GM04503 (cell line): ENCODE measurements at regions not wholly inside any gene's neighbourhood (a gene's known extent, or its start where the extent isn't known, plus 50 kb on each side); places are given as distances from the start of the nearest gene placed in this dataset.

Experiments used
- DNase-seq: peaks from one replicate; pipeline ENCODE4 v3.0.0-alpha.2; 2012; ENCODE audit warnings: low read depth

DNA sequence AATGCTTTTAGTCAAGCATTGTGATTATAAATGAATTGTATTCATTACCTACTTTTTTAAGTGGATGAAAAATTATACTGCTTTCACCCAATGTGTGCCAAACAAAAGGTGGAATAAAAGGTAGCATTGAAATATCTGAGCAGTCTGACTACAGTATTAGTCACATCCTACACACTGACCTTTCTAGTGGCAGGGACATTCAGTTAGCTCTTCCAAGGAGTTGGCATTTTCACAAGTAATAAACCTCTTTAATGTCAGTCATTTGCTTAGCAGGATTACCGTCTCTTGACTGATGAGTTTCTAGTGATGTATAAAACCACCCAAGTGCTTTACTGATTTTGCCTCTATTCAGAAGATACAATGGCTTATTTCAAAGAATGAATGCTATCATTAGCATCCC lies 687.9 kb downstream of the ARAP2 start:
- no peak for DNase-seq

DNA sequence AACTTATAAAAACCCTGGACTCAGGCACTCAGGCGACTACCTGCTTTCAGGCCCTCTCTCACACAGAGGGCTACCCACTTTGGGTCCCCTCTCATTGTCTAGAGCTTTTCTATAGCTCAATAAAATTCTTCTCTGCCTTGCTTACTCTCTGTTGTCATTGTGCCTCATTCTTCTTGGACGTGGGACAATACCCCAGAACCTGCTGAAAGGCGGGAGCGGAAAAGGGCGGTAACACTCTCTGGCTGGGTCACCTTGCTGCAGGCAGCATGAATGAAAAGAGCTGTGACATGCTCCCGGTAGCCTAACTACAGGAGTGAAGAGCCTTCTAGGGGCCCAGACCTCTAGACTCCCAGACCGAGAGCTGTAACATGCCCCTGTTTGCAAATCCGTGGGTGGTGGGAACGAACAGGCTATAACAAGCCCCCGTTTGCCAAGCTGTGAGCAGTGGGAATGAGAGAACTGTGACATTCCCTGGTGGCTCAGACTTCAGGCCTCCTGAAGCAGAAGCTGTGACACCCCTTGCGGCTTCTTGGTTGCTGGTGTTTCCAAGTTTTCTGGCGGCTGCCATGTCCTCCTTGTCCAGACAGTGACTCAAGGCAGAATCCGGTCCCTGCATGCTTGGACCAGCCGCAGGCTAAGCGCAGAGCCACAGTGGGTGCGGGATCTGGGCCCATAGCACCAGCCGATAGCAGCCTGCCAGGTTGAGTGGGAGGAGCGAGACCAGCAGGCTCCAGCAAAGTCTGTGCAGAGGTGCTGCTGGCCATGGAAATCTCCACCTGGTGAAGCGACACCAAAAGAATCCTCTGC lies 684.6 kb downstream of the ARAP2 start:
- DNase-seq: no peak

DNA sequence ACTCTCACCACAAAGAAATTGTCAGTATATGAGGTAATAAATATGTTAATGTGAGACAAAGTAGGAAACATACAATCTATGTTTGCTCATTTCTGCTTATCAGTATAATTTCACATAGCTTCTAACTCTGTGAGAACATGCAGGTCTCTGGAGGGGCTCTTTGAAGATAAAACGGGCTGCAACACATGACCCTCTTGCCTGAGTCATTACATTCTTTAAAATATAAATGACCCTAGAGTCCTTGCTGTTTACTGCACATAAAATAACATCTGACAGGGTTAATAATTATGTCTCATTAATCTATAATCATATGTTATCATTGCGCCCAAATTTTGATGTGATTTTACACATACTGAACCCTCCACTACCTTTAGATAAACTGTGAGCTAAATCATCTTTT lies 681.5 kb downstream of the ARAP2 start:
- DNase-seq: no peak

DNA sequence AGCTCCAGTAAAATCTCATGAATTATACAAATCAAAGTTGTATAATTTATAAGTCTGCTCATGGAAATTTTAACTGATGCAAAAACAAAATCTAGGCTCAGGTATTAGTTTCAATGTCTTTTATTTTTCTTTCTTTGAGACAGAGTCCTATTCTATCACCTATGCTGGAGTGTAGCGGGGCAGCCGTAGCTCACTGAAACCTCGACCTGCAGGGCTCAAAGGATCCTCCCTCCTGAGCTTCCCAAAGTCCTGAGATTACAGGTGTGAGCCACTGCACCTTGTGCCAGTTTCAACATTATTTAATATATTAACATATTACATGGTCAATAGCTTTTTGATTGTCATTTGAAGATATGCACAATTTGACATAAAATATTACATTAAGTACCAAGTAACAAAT lies 678.7 kb downstream of the ARAP2 start:
- DNase-seq: no peak

DNA sequence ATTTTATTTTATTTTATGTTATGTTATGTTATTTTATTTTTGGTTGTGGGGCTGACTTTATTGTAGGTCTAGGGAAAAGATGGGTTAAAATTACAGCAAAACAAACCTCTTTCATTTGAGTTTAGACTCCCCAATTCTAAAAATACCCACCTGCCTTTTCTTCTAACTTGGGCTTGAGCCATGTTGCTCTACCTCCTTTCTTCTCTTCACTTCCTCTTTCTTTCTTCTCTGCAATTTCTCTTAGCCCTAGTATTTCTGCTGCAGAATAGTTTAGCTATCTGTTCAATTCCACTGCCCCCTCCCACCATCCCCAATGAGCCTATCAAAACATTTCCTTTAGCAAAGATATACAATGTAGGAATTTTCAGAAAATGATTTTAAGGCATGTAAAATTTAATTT lies 653.3 kb downstream of the ARAP2 start:
- DNase-seq: no peak

DNA sequence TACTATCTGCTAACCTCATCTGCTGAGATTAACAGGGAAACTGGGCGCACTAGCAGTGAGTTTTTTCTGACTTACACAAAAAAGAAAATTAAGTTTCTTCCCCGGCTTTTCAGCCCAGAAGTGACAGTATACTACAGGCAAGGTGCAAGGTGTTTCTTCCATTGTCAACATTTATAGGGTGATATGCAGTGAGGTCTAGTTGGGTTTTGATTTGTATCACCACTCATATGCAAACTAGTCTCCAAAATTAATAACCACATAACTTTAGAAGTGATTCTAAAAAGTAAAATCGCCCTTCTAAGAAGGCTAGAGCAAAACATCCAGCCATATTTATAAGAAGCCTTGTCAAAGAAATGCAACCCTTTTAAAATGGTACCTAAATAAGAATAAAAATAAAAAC lies 640.1 kb downstream of the ARAP2 start:
- DNase-seq: no peak

DNA sequence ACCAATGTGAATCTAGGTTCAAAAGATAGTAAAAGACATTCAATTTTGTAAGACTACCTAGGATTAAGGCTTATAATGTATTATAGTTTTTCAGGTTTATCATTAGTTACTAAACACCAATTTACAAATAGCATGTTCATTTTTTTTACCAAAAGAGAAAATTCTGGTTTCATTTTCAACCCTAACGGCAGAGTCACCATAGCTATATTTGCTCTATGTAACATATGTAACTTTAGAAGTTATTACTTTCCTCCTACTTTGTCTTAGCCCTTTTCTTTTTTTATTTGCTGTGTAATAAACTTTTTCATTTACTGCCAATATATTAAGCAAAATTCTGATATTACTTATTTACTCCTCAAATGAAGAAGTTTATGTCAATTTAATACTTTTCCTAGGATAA lies 639.6 kb downstream of the ARAP2 start:
- DNase-seq: no peak

DNA sequence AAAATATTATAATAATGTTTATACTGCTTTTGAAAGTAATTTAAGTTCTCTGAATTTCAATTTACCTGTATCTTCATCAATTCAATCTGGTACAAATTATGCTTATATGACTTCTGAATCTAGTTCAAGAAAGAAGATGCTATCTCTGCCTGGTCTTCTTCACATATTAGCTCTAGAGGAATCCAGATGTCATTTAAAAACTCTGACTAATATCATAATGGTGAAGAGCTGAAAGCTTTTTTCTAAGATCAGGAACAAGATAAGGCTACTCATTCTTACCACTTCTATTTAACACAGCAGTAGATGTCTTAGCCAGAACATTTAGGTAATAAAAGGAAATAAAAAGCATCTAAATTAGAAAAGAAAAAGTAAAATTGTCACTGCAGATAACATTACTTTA lies 636.1 kb downstream of the ARAP2 start:
- no peak for DNase-seq

DNA sequence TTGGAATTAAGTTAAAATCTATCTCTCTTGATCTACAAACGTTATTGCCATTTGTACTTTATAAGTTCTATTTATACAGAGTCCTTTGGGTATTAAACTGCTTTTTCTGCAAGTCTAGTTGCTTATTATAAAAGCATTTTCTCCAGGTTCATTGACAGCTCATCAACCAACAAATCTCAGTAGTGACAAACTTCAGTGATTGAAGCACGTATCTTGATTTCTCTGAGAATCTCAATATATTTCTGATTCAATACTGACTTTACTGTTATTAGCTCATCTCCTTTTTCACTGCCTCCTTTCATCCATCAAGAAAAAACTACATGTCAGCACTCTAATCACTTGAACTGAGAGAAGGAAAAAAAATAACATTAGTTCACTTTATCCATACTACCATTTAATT lies 630.2 kb downstream of the ARAP2 start:
- DNase-seq: no peak

DNA sequence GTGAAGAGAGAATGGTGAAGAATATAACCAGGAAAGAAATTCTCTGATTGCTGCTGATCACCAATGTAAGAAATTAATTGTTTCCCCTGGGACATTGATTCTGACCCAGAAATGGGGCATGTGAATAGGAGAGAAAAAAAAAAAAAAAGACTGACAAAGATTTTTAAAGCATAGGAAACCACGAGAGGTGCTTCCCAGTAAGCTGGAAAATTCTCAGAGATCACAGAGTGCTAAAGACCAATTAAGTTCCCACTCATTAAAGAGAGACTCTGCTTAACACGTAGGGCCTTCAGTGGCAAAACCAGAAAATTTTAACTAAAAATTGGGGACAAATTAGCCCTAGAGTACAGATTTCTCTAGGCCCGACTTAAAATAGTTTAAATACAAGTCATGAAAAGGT lies 604.4 kb downstream of the ARAP2 start:
- DNase-seq: no peak

DNA sequence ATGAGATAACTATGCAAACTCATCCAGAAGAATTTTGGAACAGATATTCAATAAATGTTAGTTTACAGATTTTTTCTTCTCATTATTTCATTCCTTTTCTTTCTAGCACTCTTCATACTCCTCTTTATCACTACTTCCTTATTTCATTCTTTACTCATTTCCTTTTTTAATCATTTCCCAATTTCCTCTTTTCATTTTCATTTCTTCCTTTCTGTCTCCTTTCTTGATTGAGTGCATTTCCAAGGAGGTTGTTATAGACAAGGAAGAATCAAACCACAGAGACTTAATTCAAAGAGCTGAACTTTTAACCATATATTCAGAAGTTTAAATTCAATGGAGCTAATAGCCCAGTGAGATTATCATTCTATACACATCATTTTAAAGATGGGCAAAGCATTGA lies 600.7 kb downstream of the ARAP2 start:
- no peak for DNase-seq

DNA sequence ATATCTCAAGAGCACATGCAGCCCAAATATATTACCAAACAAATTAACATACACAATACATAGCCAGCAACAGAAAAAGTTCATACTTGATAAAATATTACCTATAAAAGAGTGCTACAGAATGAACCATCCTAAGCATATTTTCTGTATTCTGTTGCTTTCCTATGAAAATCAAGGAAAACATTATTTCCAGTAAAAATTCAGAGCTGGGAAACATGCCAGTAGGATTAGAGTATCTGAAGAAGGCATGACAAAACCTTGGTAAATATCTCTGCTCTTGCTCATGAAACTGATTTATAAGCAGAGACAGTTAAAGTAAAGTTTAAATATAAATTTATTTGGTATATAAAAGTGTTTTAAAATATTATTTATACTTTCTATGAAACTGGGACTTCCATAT lies 599.7 kb downstream of the ARAP2 start:
- no peak for DNase-seq

DNA sequence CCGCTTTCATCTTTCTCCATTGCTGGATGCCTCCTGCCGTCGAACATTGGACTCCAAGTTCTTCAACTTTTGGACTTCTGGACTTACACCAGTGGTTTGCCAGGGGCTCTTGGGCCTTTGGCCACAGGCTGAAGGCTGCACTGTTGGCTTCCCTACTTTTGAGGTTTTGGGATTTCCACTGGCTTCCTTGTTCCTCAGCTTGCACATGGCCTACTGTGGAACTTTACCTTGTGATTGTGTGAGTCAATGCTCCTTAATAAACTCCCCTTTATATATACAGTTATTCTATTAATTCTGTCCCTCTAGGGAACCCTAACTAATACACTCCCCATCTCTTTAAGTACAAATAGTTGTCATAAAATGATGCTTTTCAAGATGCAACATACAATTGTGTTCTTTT lies 595.3 kb downstream of the ARAP2 start:
- no peak for DNase-seq

DNA sequence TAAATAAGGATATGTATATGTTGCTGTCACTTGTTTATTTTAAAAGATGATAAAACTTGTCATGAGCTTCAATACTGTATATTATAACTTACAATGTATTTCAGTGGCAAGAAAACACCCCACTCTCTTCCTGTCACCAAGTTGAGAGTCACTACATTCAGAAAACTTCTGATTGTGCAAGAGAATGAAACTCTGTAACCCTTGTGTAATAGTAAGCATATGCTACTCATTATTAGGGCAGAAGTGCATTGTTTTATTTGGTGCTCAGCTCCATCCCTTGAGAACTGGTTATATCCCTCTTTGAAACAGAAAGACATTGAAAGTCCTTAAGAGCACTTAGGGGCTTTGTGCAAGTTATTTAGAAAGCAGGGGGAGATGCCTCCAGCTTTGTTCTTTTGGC lies 594.5 kb downstream of the ARAP2 start:
- no peak for DNase-seq

DNA sequence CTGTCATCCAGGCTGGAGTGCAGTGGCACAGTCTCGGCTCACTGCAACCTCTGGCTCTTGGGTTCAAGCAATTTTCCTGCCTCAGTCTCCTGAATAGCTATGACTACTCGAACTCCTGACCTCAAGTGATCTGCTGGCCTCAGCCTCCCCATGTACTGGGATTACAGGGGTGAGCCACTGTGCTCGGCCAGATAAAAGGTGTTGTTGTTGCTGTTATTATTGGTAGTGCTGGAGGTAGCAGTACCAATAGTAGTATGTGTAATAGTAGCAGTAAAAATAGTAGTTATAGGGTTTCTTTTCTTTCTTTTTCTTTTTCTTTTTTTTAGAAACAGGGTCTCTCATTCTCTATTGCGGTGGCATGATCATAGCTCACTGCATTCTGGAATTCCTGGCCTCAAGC lies 592.1 kb downstream of the ARAP2 start:
- no peak for DNase-seq

DNA sequence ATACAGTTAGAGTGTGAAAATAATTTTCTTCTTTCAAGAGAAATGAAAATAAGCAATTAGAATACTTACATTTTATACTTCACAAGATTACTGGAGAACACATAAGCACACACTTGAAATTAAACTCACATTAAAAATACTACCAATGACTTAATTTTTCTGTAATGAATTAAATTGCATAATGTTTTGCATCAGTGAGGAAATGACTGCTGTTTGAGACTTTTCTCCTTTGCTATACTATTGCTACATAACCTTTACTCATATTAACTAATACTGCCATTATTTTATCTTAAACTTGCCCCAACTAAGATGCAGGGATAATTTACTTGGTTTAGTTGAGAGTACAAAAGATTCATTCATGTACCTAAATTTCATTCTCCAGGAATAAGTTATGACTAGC lies 590.9 kb downstream of the ARAP2 start:
- DNase-seq: no peak

DNA sequence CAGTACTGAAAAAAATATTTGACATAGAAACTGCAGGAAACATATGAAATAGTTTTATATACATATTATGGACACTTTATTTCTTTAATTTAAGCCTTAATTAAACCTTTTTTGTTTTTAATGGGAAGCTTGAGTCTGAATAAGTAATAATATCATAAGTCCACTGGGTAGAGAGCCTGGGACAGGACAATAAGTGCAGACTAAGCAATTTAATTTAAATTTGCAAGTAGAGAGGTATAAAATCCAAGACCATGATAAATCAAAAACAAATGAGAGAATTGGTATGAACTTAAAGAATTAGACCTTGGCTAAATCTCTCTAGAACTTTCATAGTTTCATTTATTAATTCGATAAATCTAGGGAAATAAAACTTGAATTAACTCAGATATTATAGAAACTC lies 571.2 kb downstream of the ARAP2 start:
- DNase-seq: no peak

DNA sequence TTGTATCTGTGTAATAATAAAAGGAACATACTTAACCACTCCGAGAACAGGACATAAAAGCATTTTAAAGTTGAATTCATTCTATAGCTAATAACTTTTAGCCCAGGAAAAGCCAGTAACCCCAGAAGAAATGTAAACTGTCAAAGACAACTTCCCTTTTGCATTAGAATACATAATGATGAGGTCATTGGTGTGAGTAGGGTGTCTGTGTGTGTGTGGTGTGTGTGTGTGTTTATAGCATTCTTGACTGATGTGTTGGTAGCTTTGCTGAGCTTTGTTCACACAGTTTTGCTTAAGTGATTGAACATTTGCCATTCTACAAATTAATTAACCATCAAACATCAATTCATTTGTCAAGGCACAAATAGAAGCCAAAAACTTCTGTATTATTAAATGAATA lies 559.6 kb downstream of the ARAP2 start:
- DNase-seq: no peak

DNA sequence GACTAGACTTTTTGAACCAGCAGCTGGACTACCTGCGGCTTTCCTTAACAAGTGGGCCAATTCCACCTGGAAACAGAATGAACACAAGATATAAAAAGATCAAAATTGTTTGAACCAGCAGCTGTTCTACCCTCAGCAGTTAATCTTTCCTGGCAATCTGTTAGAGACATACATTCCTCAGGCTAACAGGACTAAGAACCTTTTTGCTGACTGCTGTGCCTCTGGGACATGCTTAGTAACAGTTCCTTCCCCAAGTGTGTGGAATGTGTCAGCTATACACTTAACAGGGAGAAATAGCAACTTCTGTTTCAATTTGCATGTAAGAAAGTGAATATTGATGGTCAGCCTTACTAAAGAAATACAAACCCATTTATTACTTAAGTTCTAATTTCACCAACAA lies 554.4 kb downstream of the ARAP2 start:
- DNase-seq: no peak

DNA sequence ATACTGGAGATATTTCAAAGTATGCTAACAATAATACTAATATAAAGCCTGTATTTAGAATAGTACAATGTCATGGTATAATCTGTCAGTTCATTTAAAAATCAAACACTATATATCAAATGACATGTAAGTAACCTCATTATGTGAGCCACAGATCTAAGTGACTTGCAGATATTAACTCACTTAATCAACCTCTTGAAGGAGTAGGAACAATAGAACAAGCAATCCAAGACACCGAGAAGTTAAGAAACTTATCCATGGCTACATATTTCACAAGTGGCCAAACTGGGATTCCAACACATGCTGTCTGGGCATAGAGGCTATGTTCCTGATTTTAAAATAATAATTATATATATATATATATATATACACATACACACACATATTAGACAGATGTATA lies 554.0 kb downstream of the ARAP2 start:
- DNase-seq: no peak

DNA sequence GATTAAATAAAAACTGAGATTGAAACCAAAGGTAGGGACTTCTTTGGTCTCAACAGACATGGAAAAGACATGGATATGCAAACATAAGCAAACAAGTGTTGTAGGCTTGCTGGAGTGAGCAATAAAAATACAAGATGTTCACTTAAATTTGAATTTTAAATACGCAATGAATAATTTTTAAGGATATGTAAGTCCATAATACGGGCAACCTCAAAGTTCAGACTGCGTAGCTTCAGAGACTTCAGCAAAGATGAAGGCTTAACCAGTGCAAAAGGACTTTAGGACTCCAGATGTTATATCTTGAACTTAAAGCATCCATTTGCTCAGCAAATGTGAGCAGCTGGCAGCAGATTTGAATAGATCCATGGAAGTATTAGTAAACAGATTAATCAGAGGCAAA lies 549.3 kb downstream of the ARAP2 start:
- no peak for DNase-seq

DNA sequence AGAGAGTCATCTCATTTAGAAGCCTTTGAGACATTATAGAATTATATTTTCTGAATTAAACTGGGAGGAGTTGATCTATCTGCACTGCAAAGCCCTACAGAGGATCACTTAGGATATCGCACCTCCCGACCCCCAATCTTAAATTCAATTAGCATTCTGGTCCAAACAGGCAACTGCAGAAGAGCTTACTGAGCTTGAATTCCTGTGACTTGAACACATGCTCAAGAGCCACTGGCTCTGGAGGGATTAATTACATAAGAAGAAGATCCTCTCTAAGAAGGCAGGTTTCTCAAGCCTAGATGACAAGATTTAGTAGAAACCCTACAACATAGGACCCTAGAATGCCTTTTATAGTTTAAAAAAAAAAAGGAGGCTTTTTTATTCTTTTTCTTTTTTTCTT lies 548.9 kb downstream of the ARAP2 start:
- DNase-seq: no peak

DNA sequence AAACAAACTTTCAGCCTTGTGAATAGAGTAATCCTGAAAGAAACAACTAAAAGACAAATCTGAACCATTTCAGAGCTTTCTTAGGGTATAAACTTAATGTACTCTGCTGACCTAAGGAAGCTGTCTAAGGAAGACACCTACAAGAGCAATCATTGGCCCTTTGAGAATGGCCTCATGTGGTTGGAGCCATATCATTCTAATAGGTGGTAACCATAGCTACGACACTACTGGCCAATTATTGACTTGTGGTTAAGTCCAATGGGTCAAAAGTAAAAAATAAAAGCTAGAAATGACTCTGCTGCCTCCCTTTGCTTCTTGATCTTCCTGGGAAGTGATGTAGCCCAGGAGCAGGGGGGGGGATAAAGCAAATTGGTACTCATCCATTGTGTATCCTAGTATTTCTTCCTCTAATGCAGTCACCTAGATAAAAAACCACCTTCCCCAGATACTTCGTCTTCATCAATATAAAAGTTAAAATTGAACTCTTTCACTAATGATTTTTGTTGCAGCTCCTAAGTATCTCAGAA lies 547.0 kb downstream of the ARAP2 start:
- no peak for DNase-seq

DNA sequence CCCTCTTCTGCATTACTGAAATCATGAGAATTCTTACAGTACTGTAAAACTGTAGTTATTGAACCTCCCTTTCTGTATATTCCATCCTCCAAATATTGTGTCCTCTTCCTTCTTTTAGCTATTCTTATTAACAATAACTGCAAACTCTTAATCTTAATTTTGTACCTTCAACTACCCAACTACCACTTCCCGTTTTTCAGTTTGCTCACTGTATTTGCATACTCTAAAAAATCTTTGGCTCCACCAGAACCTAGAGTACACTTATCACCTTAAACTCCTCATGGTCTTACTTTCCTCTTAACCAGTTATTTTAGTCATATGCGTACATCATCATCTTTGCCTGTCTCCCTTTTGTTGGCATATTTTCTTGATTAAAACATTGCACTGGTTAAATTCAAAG lies 543.7 kb downstream of the ARAP2 start:
- DNase-seq: no peak
